ENCODE measurements at regions not wholly inside any gene's neighbourhood (a gene's known extent, or its start where the extent isn't known, plus 50 kb on each side); places are given as distances from the start of the nearest gene placed in this dataset.
A peak's percentile ranks its signal among the peaks of the same experiment; 100 is the strongest.

DNA sequence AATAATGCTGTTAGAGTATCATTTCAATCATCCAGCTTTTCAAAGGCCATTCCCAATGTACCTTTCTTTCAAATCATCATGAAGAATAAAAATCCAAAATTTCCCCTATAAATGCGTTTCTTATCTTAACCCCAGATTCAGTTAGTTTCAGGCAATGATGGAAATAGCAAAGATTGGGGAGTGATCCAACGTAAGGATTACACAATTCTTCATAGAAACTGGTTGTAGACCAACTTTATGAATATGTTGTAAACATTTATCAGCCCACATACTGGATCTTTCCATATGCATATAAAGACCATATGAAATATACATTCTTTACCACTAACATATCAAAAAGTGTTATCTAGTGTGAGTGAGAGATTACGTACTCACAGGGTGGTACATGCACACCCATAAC is 92.7 kb downstream of the ZC3H11B start:
- no peak for DNase-seq (ENCODE audit: low read depth, low spot score)
- ChIA-PET CTCF (no interaction called here), POLR2A (no interaction called here)
- no peak overlapping the region for H3K4me3 ChIP-seq (ENCODE audit: low read depth, low read length)
- no peak for TF ChIP-seq CTCF (IDR thresholded peaks at IDR 0.05; ENCODE audit: insufficient read depth, low read length, missing control alignments)

- no peak for DNase-seq (ENCODE audit: low read depth, low spot score)
- ChIA-PET CTCF (no interaction called here), POLR2A (no interaction called here)
- no peak overlapping the region for H3K4me3 ChIP-seq (ENCODE audit: low read depth, low read length)
- TF ChIP-seq CTCF (IDR thresholded peaks at IDR 0.05; ENCODE audit: insufficient read depth, low read length, missing control alignments), result no peak
Measured at GRCh38 chr1:219518907-219519248, 94.0 kb downstream of the ZC3H11B start.

- POLR2A ChIA-PET, result no interaction called here
- peak; percentile 9 for DNase-seq (ENCODE audit: low read depth, low spot score)
- CTCF ChIA-PET, result no interaction called here
- no peak overlapping the region for H3K4me3 ChIP-seq (ENCODE audit: low read depth, low read length)
- no peak for TF ChIP-seq CTCF (IDR thresholded peaks at IDR 0.05; ENCODE audit: insufficient read depth, low read length, missing control alignments)
Measured at GRCh38 chr1:219518168-219518906, 94.6 kb downstream of the ZC3H11B start.

- no peak for TF ChIP-seq CTCF (IDR thresholded peaks at IDR 0.05; ENCODE audit: insufficient read depth, low read length, missing control alignments)
- no peak for DNase-seq (ENCODE audit: low read depth, low spot score)
- CTCF ChIA-PET, result no interaction called here
- no peak overlapping the region for H3K4me3 ChIP-seq (ENCODE audit: low read depth, low read length)
- POLR2A ChIA-PET, result no interaction called here
Measured at GRCh38 chr1:219517031-219517430, 95.9 kb downstream of the ZC3H11B start.

DNA sequence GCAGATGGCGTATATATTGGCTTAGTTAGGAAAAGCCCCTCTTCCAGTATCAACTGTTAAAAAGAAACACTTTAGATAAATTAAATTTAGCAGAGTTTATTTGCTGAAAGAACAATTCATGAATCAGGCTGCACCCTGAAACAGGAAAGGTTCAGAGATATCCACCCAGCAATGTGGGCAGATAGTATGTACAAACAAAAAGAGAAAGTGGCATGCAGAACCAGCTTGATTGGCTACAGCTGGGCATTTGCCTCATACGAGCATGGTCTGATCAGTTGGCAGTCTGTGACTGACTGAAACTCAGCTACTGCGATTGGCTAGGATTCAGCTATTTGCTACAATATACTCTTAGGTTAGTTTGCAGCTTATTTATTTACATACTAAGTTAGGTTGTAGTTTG is 98.2 kb downstream of the ZC3H11B start:
- no peak for DNase-seq (ENCODE audit: low read depth, low spot score)
- TF ChIP-seq CTCF (IDR thresholded peaks at IDR 0.05; ENCODE audit: insufficient read depth, low read length, missing control alignments), result no peak
- POLR2A ChIA-PET, result no interaction called here
- no peak overlapping the region for H3K4me3 ChIP-seq (ENCODE audit: low read depth, low read length)
- CTCF ChIA-PET, result no interaction called here

DNA sequence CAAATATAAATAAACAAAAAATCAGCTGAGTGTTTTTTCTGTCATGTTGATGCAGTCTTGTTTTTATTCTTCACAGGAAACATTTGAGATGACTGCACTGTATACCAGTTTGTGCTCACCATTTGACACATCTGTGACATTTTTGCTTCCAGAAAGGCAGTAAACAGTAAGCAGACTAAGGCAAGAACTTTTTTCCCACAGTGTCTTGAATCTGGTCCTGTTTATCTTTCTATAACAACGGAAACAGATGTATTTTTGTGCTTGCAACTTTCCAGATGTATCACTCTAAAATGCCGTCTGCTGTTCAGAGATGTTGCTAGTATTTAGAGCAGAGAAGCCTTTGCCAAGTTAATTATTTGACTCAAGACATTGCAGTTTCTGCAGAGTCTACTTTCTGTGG is 105.5 kb downstream of the ZC3H11B start:
- no peak for DNase-seq (ENCODE audit: low read depth, low spot score)
- TF ChIP-seq CTCF (IDR thresholded peaks at IDR 0.05; ENCODE audit: insufficient read depth, low read length, missing control alignments), result no peak
- no peak overlapping the region for H3K4me3 ChIP-seq (ENCODE audit: low read depth, low read length)
- POLR2A ChIA-PET, result no interaction called here
- CTCF ChIA-PET, result no interaction called here
